ENCODE measurements at regions not wholly inside any gene's neighbourhood (a gene's known extent, or its start where the extent isn't known, plus 50 kb on each side); places are given as distances from the start of the nearest gene placed in this dataset.

- no peak for TF ChIP-seq EHMT2 (IDR thresholded peaks at IDR 0.05; ENCODE audit: low read depth)
- TF ChIP-seq POLR2A (IDR thresholded peaks at IDR 0.05; ENCODE audit: low read length) = no peak
- TF ChIP-seq CTCF (IDR thresholded peaks at IDR 0.05) = no peak
These were observed 79.9 kb upstream of the CD83 start for GRCh38 chr6:14037402-14038277.
